ENCODE measurements at regions not wholly inside any gene's neighbourhood (a gene's known extent, or its start where the extent isn't known, plus 50 kb on each side); places are given as distances from the start of the nearest gene placed in this dataset.
A peak's percentile ranks its signal among the peaks of the same experiment; 100 is the strongest.

GRCh38 chrX:118182025-118182424 is 65.4 kb upstream of the KLHL13 start:
- no peak for TF ChIP-seq CTCF (IDR thresholded peaks at IDR 0.05; ENCODE audit: borderline replicate concordance, extremely low read depth, insufficient read depth)
- Histone ChIP-seq H3K9ac (ENCODE audit: low read length in 3 of 3) (no peak overlapping the region), H3K4me1 (ENCODE audit: control insufficient read depth in 2 of 3, insufficient read depth in 2 of 3, low read depth in 1 of 3, low read length in 3 of 3) (no peaks in the 10 kb centered on the region), H3K9me3 (ENCODE audit: control insufficient read depth in 2 of 3, insufficient read depth in 1 of 3, low read length in 3 of 3) (no peaks in the 10 kb centered on the region), H3K27me3 (ENCODE audit: control insufficient read depth, insufficient read depth, low read length) (no peaks in the 10 kb centered on the region), H3K4me3 (ENCODE audit: low read length in 3 of 3) (no peak overlapping the region), H3K27ac (ENCODE audit: low read depth in 2 of 2, low read length in 2 of 2) (peak overlapping the region in 1 of 2 donors; percentile 28), H3K36me3 (ENCODE audit: control insufficient read depth in 2 of 3, insufficient read depth in 3 of 3, low read length in 3 of 3) (no peaks in the 10 kb centered on the region)
- intact Hi-C loops (cut with DNase I): no loop called here
- peak; percentile 96 for FAIRE-seq
- DNase-seq: no peak

GRCh38 chrX:118182681-118183080 is 66.1 kb upstream of the KLHL13 start:
- Histone ChIP-seq H3K4me3 (ENCODE audit: low read length in 3 of 3) (no peak overlapping the region), H3K9ac (ENCODE audit: low read length in 3 of 3) (no peak overlapping the region), H3K36me3 (ENCODE audit: control insufficient read depth in 2 of 3, insufficient read depth in 3 of 3, low read length in 3 of 3) (no peaks in the 10 kb centered on the region), H3K9me3 (ENCODE audit: control insufficient read depth in 2 of 3, insufficient read depth in 1 of 3, low read length in 3 of 3) (no peaks in the 10 kb centered on the region), H3K27ac (ENCODE audit: low read depth in 2 of 2, low read length in 2 of 2) (no peak overlapping the region), H3K4me1 (ENCODE audit: control insufficient read depth in 2 of 3, insufficient read depth in 2 of 3, low read depth in 1 of 3, low read length in 3 of 3) (no peaks in the 10 kb centered on the region), H3K27me3 (ENCODE audit: control insufficient read depth, insufficient read depth, low read length) (no peaks in the 10 kb centered on the region)
- DNase-seq (peak in 1 of 5 donors; percentile 11), FAIRE-seq (peak; percentile 86)
- intact Hi-C loops (cut with DNase I): no loop called here
- TF ChIP-seq CTCF (IDR thresholded peaks at IDR 0.05; ENCODE audit: borderline replicate concordance, extremely low read depth, insufficient read depth): no peak

- H3K9ac ChIP-seq (ENCODE audit: low read length in 3 of 3): no peak overlapping the region
- intact Hi-C loops (cut with DNase I): no loop called here
- no peak overlapping the region for H3K4me3 ChIP-seq (ENCODE audit: low read length in 3 of 3)
- H3K9me3 ChIP-seq (ENCODE audit: control insufficient read depth in 2 of 3, insufficient read depth in 1 of 3, low read length in 3 of 3): no peaks in the 10 kb centered on the region
- TF ChIP-seq CTCF (IDR thresholded peaks at IDR 0.05; ENCODE audit: borderline replicate concordance, extremely low read depth, insufficient read depth): peak; percentile 14
- DNase-seq: no peak
- H3K4me1 ChIP-seq (ENCODE audit: control insufficient read depth in 2 of 3, insufficient read depth in 2 of 3, low read depth in 1 of 3, low read length in 3 of 3): no peaks in the 10 kb centered on the region
- no peak overlapping the region for H3K27ac ChIP-seq (ENCODE audit: low read depth in 2 of 2, low read length in 2 of 2)
- no peak for FAIRE-seq
- no peaks in the 10 kb centered on the region for H3K36me3 ChIP-seq (ENCODE audit: control insufficient read depth in 2 of 3, insufficient read depth in 3 of 3, low read length in 3 of 3)
- no peaks in the 10 kb centered on the region for H3K27me3 ChIP-seq (ENCODE audit: control insufficient read depth, insufficient read depth, low read length)
Observed at GRCh38 chrX:118183606-118184005, 67.0 kb upstream of the KLHL13 start.

- intact Hi-C loops (cut with DNase I): no loop called here
- Histone ChIP-seq H3K9ac (ENCODE audit: low read length in 3 of 3) (no peak overlapping the region), H3K27me3 (ENCODE audit: control insufficient read depth, insufficient read depth, low read length) (no peaks in the 10 kb centered on the region), H3K27ac (ENCODE audit: low read depth in 2 of 2, low read length in 2 of 2) (no peak overlapping the region), H3K4me1 (ENCODE audit: control insufficient read depth in 2 of 3, insufficient read depth in 2 of 3, low read depth in 1 of 3, low read length in 3 of 3) (no peaks in the 10 kb centered on the region), H3K4me3 (ENCODE audit: low read length in 3 of 3) (no peak overlapping the region), H3K36me3 (ENCODE audit: control insufficient read depth in 2 of 3, insufficient read depth in 3 of 3, low read length in 3 of 3) (no peaks in the 10 kb centered on the region), H3K9me3 (ENCODE audit: control insufficient read depth in 2 of 3, insufficient read depth in 1 of 3, low read length in 3 of 3) (no peaks in the 10 kb centered on the region)
- FAIRE-seq (no peak), DNase-seq (no peak)
- TF ChIP-seq CTCF (IDR thresholded peaks at IDR 0.05; ENCODE audit: borderline replicate concordance, extremely low read depth, insufficient read depth): no peak
Observed at GRCh38 chrX:118187100-118187499, 70.5 kb upstream of the KLHL13 start.

All from kidney (tissue), 13 donors.